Immature natural killer cell (primary cell): ENCODE measurements at regions not wholly inside any gene's neighbourhood (a gene's known extent, or its start where the extent isn't known, plus 50 kb on each side); places are given as distances from the start of the nearest gene placed in this dataset.
"Not testable (repeated sequence)": the region's sequence is repeated elsewhere in the genome, so short reads cannot be mapped to it uniquely, and the experiment has no call there.

ENCODE experiments used
- DNase-seq, 3 donors: peaks; one replicate each; pipeline ENCODE4 v3.0.0; 2022; ENCODE audit warnings: mixed read lengths in 1 of 3
- H3K27ac Mint-ChIP-seq, 6 donors: one replicate each; pipeline ENCODE4 v1.8.0; 2020; ENCODE audit warnings: mixed read lengths in 6 of 6, mild to moderate bottlenecking in 5 of 6, inconsistent platforms in 4 of 6, moderate library complexity in 3 of 6
- H3K27me3 Mint-ChIP-seq, 3 donors: one replicate each; pipeline ENCODE4 v1.8.0; 2020 to 2021; ENCODE audit warnings: low read depth in 3 of 3, mild to moderate bottlenecking in 3 of 3, mixed read lengths in 3 of 3, moderate library complexity in 3 of 3, inconsistent platforms in 1 of 3
- H3K36me3 Mint-ChIP-seq, 3 donors: one replicate each; pipeline ENCODE4 v1.8.0; 2020; ENCODE audit warnings: mixed read lengths in 3 of 3, inconsistent platforms in 2 of 3, mild to moderate bottlenecking in 2 of 3
- H3K4me1 Mint-ChIP-seq, 2 donors: one replicate each; pipeline ENCODE4 v1.8.0; 2020; ENCODE audit warnings: inconsistent platforms in 2 of 2, mild to moderate bottlenecking in 2 of 2, mixed read lengths in 2 of 2, moderate library complexity in 1 of 2
- H3K4me3 Mint-ChIP-seq, 5 donors: one replicate each; pipeline ENCODE4 v1.8.0; 2020; ENCODE audit warnings: mild to moderate bottlenecking in 5 of 5, mixed read lengths in 5 of 5, inconsistent platforms in 3 of 5, moderate library complexity in 3 of 5
- H3K9me3 Mint-ChIP-seq, 6 donors: one replicate each; pipeline ENCODE4 v1.8.0; 2020; ENCODE audit warnings: mild to moderate bottlenecking in 6 of 6, mixed read lengths in 6 of 6, inconsistent platforms in 4 of 6, moderate library complexity in 3 of 6

DNA sequence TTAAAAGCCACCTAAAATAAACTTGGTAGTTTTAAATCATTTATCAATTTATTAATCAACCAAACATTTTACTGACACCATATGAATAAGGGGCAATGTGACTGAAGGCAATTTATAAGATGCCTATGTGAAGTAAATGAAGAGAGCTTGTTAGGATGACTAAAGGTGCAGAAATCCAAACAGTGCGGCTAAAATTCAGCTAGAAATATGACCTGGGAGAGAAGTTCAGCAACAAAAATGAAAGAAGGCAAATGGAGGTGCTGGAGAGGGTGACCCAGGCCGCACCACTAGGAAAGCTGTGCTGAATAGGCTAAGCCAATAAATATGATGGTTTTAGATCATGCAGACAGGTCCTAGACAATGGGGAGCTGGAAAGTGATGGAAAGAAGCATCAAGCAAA is 403.7 kb downstream of the BTG1 start:
- no peak for DNase-seq
- Mint-ChIP-seq H3K36me3 (peaks cover 4 to 5% (median 5%) of the 10 kb centered on the region in 3 donors), H3K27me3 (peaks cover 0 to 2% (median 0%) of the 10 kb centered on the region in 3 donors), H3K4me1 (no peaks in the 10 kb centered on the region), H3K27ac (no peak overlapping the region), H3K9me3 (peaks cover 0 to 6% (median 0%) of the 10 kb centered on the region in 6 donors), H3K4me3 (no peak overlapping the region)

DNA sequence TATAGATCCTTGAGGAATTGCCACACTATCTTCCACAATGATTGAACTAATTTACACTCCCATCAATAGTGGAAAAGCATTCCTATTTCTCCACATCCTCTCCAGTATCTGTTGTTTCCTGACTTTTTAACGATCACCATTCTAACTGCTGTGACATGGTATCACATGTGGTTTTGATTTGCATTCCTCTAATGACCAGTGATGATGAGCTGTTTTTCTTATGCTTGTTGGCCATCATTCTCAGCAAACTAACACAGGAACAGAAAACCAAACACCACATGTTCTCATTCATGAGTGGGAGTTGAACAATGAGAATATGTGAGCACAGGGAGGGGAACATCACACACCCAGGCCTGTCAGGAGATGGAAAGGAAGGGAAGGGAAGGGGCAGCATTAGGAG is 411.8 kb downstream of the BTG1 start:
- not testable (repeated sequence) for H3K36me3 Mint-ChIP-seq, H3K4me1 Mint-ChIP-seq, H3K4me3 Mint-ChIP-seq, H3K27me3 Mint-ChIP-seq, H3K27ac Mint-ChIP-seq, DNase-seq, H3K9me3 Mint-ChIP-seq

DNA sequence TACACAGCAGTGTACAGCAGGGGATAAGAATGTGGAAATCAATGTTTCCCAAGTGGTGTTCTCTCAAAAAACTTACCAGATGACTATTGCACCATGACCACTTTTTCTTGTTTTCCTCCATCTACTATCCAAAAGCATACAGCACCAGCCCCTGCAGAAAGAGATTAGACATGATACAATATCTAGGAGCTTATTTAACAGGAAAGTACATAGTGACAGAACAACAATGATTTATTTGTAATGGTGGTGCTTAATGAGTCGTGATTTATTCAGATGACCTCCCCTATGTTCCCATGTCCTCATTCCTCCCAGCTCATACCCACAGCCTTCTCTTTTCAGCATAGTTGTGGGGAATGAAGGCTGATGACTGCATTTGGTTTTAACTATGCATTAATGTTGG is 413.6 kb downstream of the BTG1 start:
- H3K27ac Mint-ChIP-seq, result no peak overlapping the region
- DNase-seq, result no peak
- H3K27me3 Mint-ChIP-seq, result peaks cover 0 to 3% (median 1%) of the 10 kb centered on the region in 3 donors
- no peak overlapping the region for H3K4me3 Mint-ChIP-seq
- H3K4me1 Mint-ChIP-seq, result no peaks in the 10 kb centered on the region
- peaks cover 0 to 2% (median 0%) of the 10 kb centered on the region in 6 donors for H3K9me3 Mint-ChIP-seq
- peaks cover 0 to 4% (median 0%) of the 10 kb centered on the region in 3 donors for H3K36me3 Mint-ChIP-seq

DNA sequence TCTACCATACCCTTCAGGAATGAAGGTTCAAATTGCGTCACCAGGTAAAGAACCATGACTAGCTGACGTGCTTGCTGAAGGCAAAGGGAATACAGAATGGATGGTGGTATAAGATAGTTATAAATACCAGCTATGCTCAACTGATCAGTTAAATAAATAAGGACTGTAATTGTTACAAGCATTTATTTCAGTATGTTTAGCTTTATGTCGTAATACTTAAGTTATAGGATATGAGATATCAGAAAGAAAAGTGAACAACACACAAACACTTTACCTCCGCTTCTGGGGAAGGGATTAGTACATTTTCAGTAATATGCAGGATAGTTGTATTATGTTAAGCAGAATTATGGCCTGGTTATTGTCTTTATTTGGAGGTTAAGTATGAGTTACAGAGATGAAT is 416.1 kb downstream of the BTG1 start:
- Mint-ChIP-seq H3K9me3 (peaks cover 0 to 2% (median 0%) of the 10 kb centered on the region in 6 donors), H3K4me3 (no peak overlapping the region), H3K27me3 (peaks cover 0 to 4% (median 1%) of the 10 kb centered on the region in 3 donors), H3K4me1 (no peaks in the 10 kb centered on the region), H3K36me3 (peaks cover 0 to 4% (median 0%) of the 10 kb centered on the region in 3 donors), H3K27ac (no peak overlapping the region)
- DNase-seq, result no peak

DNA sequence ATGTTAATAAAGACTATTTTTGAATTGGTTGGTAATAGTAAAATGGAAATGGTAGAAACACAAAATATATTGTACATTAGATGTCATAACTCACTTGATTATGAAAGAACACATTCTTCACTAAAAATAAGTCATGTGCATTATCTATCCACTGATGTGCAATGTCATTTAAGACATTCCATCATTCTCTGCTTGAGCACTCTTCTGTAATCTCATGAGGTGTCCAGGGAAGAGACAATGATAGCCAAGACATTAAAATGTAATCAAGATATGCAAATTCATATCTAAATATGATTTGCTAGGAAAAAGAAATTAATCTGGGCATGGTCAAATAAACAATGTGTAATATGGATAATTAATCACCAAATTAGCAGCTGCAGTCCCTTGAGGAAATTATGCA is 422.5 kb downstream of the BTG1 start:
- Mint-ChIP-seq H3K9me3 (no peaks in the 10 kb centered on the region), H3K36me3 (no peaks in the 10 kb centered on the region), H3K27ac (no peak overlapping the region), H3K4me1 (no peaks in the 10 kb centered on the region), H3K4me3 (no peak overlapping the region), H3K27me3 (peaks cover 3 to 4% (median 3%) of the 10 kb centered on the region in 3 donors)
- DNase-seq, result no peak

DNA sequence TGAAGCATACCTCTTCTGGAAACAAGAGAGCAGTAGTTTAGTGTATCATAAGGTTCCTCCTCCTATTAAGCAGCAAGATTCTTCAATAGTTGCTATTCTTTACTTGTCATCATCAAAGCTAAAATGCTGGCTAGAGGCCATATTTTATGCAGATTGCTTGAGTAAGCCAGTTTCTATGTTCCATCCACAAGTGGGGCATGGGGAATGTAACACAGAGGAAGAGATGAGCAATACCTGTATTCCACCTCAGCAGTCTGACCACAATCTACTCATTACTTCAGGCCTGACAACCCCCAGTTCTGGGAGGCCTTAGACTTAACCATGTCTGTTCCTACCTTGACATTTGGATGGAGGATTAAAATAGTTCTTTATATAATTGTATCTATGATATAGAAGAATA is 423.6 kb downstream of the BTG1 start:
- no peaks in the 10 kb centered on the region for H3K36me3 Mint-ChIP-seq
- H3K4me3 Mint-ChIP-seq, result no peak overlapping the region
- no peaks in the 10 kb centered on the region for H3K4me1 Mint-ChIP-seq
- no peak overlapping the region for H3K27ac Mint-ChIP-seq
- peaks cover 3 to 4% (median 3%) of the 10 kb centered on the region in 3 donors for H3K27me3 Mint-ChIP-seq
- DNase-seq, result no peak
- H3K9me3 Mint-ChIP-seq, result no peaks in the 10 kb centered on the region

DNA sequence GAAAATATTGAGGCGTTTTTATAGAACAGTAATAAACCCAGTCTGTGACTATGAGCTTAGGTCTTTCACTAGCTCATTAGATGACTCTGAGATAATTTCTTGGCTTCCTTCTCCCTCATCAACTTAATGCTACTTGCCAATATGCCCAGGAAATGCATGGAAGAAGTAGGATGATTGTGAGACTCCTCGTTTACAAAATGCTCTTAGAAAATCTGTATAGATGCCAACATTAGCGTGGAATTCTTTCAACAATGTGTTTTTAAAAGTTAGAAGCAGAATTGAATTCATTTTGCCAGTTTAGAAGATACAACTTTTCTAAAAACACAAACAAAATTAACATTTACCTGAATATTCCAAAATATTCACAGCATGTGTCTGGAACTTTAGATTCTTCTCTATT is 424.6 kb downstream of the BTG1 start:
- DNase-seq, result no peak
- Mint-ChIP-seq H3K27me3 (peaks cover under 1 to 3% (median 3%) of the 10 kb centered on the region in 3 donors), H3K27ac (no peak overlapping the region), H3K36me3 (no peaks in the 10 kb centered on the region), H3K9me3 (no peaks in the 10 kb centered on the region), H3K4me1 (no peaks in the 10 kb centered on the region), H3K4me3 (no peak overlapping the region)

DNA sequence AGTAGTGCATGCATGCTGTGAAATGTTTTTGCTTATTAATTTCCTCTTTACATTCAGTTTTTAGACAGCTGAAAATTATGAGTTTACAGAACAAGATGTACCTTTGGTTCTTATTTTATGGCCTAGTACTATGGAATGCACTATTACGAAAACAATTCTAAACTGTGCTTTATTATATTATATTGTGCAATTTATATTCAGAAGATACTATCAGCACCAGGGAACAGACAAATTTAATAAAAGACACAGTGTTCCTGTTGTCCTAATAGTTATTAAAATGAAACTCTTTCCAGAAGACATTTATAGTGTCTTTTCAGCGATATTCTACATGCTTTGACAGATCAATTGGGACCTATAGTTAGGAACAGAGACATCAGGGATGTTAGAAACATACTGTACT is 427.3 kb downstream of the BTG1 start:
- no peak for DNase-seq
- H3K4me1 Mint-ChIP-seq, result no peaks in the 10 kb centered on the region
- no peaks in the 10 kb centered on the region for H3K9me3 Mint-ChIP-seq
- no peak overlapping the region for H3K27ac Mint-ChIP-seq
- no peaks in the 10 kb centered on the region for H3K36me3 Mint-ChIP-seq
- peaks cover 0 to 3% (median 3%) of the 10 kb centered on the region in 3 donors for H3K27me3 Mint-ChIP-seq
- H3K4me3 Mint-ChIP-seq, result no peak overlapping the region

DNA sequence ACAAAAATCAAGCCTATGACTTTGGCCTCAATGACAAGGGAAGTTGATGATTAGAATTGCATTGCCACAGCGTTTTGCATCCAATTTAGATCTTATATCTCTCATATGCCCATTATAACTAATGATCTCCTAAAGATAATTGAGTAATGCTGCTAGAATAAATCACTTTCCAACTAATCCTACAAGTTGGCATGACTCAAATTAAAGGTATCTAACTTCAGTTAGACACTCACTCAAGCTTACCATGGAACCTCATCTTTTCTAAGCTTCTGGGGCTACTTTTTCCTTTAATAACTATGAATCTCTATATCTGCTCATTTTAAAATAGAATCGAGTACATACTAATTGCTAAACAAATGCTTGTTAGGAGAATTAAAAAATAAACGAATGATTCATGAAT is 427.8 kb downstream of the BTG1 start:
- Mint-ChIP-seq H3K27ac (no peak overlapping the region), H3K27me3 (peaks cover 0 to 3% (median 2%) of the 10 kb centered on the region in 3 donors), H3K36me3 (peaks cover 0 to 5% (median 0%) of the 10 kb centered on the region in 3 donors), H3K4me3 (no peak overlapping the region), H3K4me1 (no peaks in the 10 kb centered on the region), H3K9me3 (no peaks in the 10 kb centered on the region)
- no peak for DNase-seq

DNA sequence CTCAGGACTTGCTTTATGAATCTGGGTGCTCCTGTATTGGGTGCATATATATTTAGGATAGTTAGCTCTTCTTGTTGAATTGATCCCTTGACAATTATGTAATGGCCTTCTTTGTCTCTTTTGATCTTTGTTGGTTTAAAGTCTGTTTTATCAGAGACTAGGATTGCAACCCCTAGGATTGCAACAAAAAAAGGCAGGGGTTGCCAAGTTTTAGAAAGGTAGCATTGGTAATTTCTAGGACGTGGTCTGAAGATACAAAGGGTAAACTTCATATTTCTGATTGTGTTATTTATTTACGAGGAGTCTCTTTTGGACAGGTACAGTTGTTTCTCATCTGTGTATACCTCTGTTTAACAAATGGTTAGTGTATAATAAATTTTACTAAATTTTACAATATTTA is 433.7 kb downstream of the BTG1 start:
- H3K36me3 Mint-ChIP-seq, H3K27ac Mint-ChIP-seq, H3K9me3 Mint-ChIP-seq, H3K4me3 Mint-ChIP-seq, H3K27me3 Mint-ChIP-seq, DNase-seq, H3K4me1 Mint-ChIP-seq: not testable (repeated sequence)

DNA sequence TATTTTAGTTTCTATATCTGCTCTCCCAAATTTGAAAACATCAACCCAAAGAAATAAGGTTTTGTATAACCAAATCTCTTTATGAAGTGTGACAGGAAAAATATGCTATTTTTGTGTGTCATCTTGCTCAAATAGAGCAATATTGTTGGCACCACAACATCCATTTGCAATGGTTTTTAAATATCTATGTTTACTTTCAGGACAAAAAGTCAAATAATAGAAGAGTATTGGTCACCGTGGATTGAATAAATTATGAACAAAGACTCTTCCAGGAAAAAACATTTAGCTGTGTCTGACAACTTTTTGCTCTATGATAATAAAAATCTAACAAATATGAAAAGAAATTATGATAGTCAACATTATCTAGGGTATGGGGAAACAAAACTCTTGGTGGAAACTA is 439.2 kb downstream of the BTG1 start:
- no peak for DNase-seq
- Mint-ChIP-seq H3K4me3 (no peak overlapping the region), H3K9me3 (no peaks in the 10 kb centered on the region), H3K36me3 (no peaks in the 10 kb centered on the region), H3K27ac (no peak overlapping the region), H3K27me3 (peaks cover 0 to 3% (median 2%) of the 10 kb centered on the region in 3 donors), H3K4me1 (no peaks in the 10 kb centered on the region)

DNA sequence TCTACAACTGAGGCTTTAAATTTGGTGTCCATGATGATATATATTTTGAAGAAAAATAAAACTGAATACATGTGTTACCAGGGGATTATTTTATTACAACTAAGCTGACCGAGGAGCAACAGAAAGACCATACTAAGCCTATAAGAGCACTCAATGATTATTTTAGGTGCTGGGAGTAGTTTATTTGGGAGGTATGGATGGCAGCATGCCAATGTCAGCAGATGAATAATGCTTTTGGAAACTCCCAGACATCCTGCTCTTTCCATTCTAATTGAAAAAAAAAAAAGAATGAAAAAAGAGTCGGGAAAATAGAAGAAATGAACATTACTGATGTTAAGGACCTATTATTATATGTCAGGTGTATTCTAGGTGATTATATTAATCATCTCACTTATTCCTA is 441.2 kb downstream of the BTG1 start:
- H3K36me3 Mint-ChIP-seq, result no peaks in the 10 kb centered on the region
- no peak for DNase-seq
- H3K27ac Mint-ChIP-seq, result no peak overlapping the region
- H3K4me1 Mint-ChIP-seq, result no peaks in the 10 kb centered on the region
- H3K9me3 Mint-ChIP-seq, result no peaks in the 10 kb centered on the region
- no peak overlapping the region for H3K4me3 Mint-ChIP-seq
- peaks cover 0 to 3% (median 0%) of the 10 kb centered on the region in 3 donors for H3K27me3 Mint-ChIP-seq

DNA sequence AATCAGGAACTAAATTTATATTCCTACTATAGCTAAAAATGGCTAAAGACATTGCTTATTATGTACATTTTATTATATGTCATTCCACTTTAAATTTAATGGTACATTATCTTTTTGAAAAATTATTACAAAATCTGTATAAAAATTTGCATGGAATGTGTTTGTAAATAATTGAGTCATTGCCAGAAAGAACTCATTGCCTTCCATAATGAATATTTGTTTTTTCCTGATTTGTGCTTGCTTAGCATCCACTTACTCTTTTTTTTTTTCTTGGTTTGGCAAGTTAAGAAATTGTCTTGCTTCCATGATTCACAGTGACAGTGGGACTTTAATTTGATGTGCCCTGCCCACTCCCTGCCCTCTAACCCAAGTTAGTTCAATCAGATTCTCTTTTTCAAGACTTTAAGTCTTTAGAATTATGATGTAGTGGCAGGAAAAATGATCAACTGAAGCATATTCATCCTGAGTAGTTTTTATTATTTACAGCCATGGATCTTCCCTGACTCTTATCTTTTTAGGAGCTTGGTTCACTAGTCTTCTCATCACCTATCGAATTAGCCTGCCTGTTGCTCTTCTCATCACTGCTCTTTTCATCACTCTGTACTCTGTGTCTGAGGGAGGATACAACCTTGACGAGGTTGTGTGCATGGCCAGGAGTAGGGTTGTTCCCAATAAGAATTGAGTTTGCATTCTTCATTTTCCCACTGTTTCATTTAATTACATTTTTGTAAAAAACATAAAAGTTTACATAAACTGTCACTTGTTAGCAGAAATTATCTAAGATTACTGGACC is 442.0 kb downstream of the BTG1 start:
- H3K9me3 Mint-ChIP-seq, result peaks cover 0 to 7% (median 0%) of the 10 kb centered on the region in 6 donors
- H3K36me3 Mint-ChIP-seq, result peaks cover 0 to 7% (median 5%) of the 10 kb centered on the region in 3 donors
- H3K4me1 Mint-ChIP-seq, result no peaks in the 10 kb centered on the region
- peaks cover 0 to 3% (median 0%) of the 10 kb centered on the region in 3 donors for H3K27me3 Mint-ChIP-seq
- H3K27ac Mint-ChIP-seq, result no peak overlapping the region
- no peak for DNase-seq
- no peak overlapping the region for H3K4me3 Mint-ChIP-seq

DNA sequence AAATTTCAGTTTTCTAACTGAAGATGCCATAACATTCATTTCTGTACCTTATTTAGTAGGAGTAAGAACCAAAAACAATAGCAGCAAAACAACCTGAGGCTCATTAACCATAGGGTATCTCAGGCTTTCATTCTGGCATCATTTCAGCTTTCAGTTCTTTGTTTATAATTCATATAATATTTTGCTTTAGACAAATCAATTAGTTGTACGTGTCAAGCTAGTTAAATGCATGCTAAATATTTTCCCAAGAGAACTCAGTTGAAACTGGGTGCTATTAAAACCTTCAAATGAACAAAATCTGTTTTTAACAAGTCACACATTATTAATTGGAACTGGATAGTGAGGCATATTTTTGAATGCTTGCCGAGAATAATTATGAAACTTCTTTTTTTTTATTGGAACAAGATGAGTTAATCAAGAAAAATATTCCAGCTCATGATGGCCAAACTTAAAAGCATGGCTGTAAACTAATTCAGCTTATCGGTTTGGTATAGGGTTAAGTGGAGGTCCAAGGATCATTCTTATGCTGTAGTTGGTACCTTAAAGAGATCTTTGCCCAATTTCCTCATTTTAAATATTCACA is 442.7 kb downstream of the BTG1 start:
- peaks cover 0 to 3% (median 0%) of the 10 kb centered on the region in 3 donors for H3K27me3 Mint-ChIP-seq
- H3K4me1 Mint-ChIP-seq, result no peaks in the 10 kb centered on the region
- DNase-seq, result no peak
- no peak overlapping the region for H3K4me3 Mint-ChIP-seq
- H3K36me3 Mint-ChIP-seq, result peaks cover 0 to 8% (median 6%) of the 10 kb centered on the region in 3 donors
- H3K27ac Mint-ChIP-seq, result no peak overlapping the region
- peaks cover 0 to 8% (median 0%) of the 10 kb centered on the region in 6 donors for H3K9me3 Mint-ChIP-seq
